ENCODE measurements at regions not wholly inside any gene's neighbourhood (a gene's known extent, or its start where the extent isn't known, plus 50 kb on each side); places are given as distances from the start of the nearest gene placed in this dataset.

- TF ChIP-seq CTCF (conservative IDR thresholded peaks at IDR 0.05; ENCODE audit: low read depth, low read length) (no peak), EZH2 (IDR thresholded peaks at IDR 0.05; ENCODE audit: borderline replicate concordance, low read depth, low read length, poor library complexity, severe bottlenecking) (no peak)
Observed at GRCh38 chr6:170025341-170025911, 265.5 kb downstream of the DLL1 start.
